HepG2 (cell line): ENCODE measurements at regions not wholly inside any gene's neighbourhood (a gene's known extent, or its start where the extent isn't known, plus 50 kb on each side); places are given as distances from the start of the nearest gene placed in this dataset.

Experiments
- ATAC-seq: fragments of 200-7000 bp; cut with Tn5 transposase; 3 replicates; pipeline ENCODE4 v1.9.1; 2020; ENCODE audit warnings: mild to moderate bottlenecking, moderate library complexity
- BruUV-seq: library from RNA; stranded (reverse); fragments of 400-500 nt; replicated peaks from 2 replicates; lab custom pipeline; 2021; lab: Mats Ljungman, UMichigan
- CTCF ChIA-PET: fragments of 300-600 bp; formaldehyde crosslinking; extraction: SDS; loops from one replicate; lab custom pipeline; 2021; ENCODE audit warnings: low total read pairs, inconsistent platforms, low intra/inter-chr PET ratio; lab: Yijun Ruan, JAX
- POLR2A ChIA-PET: fragments of 350-600 bp; sonication (Branson Sonifier 250); formaldehyde crosslinking; loops from one replicate; lab custom pipeline; 2020; ENCODE audit warnings: antibody characterized with exemption, inconsistent platforms; lab: Yijun Ruan, JAX
- DNase-seq: peaks from one replicate; pipeline ENCODE4 v3.0.0-alpha.2; 2015; ENCODE audit warnings: low spot score
- FAIRE-seq: peaks from 3 replicates; lab custom pipeline; 2011; peaks lifted over from hg19 to GRCh38; lab: Jason Lieb, UNC
- H2AFZ ChIP-seq: one replicate; pipeline ENCODE4 v1.6.1; 2011; ENCODE audit warnings: low read length, inconsistent platforms
- H3K27ac ChIP-seq: fragments of 300-600 bp; 3 replicates; pipeline ENCODE4 v1.8.0; 2011; ENCODE audit warnings: mixed run types, mild to moderate bottlenecking, mixed read lengths, low read length, inconsistent platforms; ENCODE audit not compliant: insufficient read depth; ENCODE audit errors: extremely low read length
- H3K27me3 ChIP-seq, 2 experiments: fragments of 200-600 bp in 1 of 2; 2 replicates in 1 of 2; 3 replicates in 1 of 2; pipeline versions ENCODE4 v1.6.0 to v1.8.0; 2011; ENCODE audit warnings: low read length in 2 of 2, mild to moderate bottlenecking in 2 of 2, moderate library complexity in 2 of 2, inconsistent platforms in 1 of 2; ENCODE audit not compliant: insufficient read depth in 2 of 2, control insufficient read depth in 1 of 2
- H3K36me3 ChIP-seq, 2 experiments: fragments of 200-600 bp in 1 of 2; replicated peaks in 1 of 2; 2 replicates in 1 of 2; 3 replicates in 1 of 2; pipeline versions ENCODE4 v1.5.1 to v1.8.0; 2011; ENCODE audit warnings: low read length in 2 of 2, inconsistent platforms in 1 of 2; ENCODE audit not compliant: insufficient read depth in 2 of 2, control insufficient read depth in 1 of 2
- H3K4me1 ChIP-seq: 2 replicates; pipeline ENCODE4 v1.5.1; 2012; ENCODE audit warnings: low read length, inconsistent platforms; ENCODE audit not compliant: insufficient read depth
- H3K4me2 ChIP-seq: 2 replicates; pipeline ENCODE4 v1.6.0; 2011; ENCODE audit warnings: low read depth, low read length, inconsistent platforms
- H3K4me3 ChIP-seq, 3 experiments: fragments of 200-600 bp in 1 of 3; sonication (generic), shearing (Covaris generic) in 1 of 3; replicated peaks in 1 of 3; 2 replicates each; pipeline ENCODE4 v1.5.1; 2011 to 2016; ENCODE audit warnings: low read length in 3 of 3, inconsistent platforms in 2 of 3, low read depth in 2 of 3, mild to moderate bottlenecking in 2 of 3, control low read depth in 1 of 3, mixed read lengths in 1 of 3; ENCODE audit not compliant: insufficient read depth in 1 of 3
- H3K79me2 ChIP-seq: one replicate; pipeline ENCODE4 v1.6.1; 2011; ENCODE audit warnings: low read length, inconsistent platforms; ENCODE audit not compliant: insufficient read depth
- H3K9ac ChIP-seq: 2 replicates; pipeline ENCODE4 v1.6.0; 2011; ENCODE audit warnings: mild to moderate bottlenecking, low read depth, low read length, inconsistent platforms; ENCODE audit not compliant: insufficient read depth
- H3K9me3 ChIP-seq: 2 replicates; pipeline ENCODE4 v1.5.1; 2012; ENCODE audit warnings: mild to moderate bottlenecking, low read length
- H4K20me1 ChIP-seq: 2 replicates; pipeline ENCODE4 v1.6.0; 2011; ENCODE audit warnings: inconsistent platforms, mild to moderate bottlenecking, low read length, moderate library complexity; ENCODE audit not compliant: insufficient read depth
- CCDC6 ChIP-seq: sonication (generic); formaldehyde crosslinking; IDR thresholded peaks from 2 replicates; pipeline ENCODE4 v1.8.1; 2022; ENCODE audit warnings: mild to moderate bottlenecking, missing genetic modification reagents, moderate library complexity
- EED ChIP-seq: sonication (generic); formaldehyde crosslinking; IDR thresholded peaks from 2 replicates; pipeline ENCODE4 v1.5.0; 2020; ENCODE audit warnings: mild to moderate bottlenecking, missing genetic modification reagents
- GTF3A ChIP-seq: sonication (generic); formaldehyde crosslinking; conservative IDR thresholded peaks from 2 replicates; pipeline ENCODE4 v1.4.0; 2020; ENCODE audit warnings: mild to moderate bottlenecking, missing genetic modification reagents
- HIVEP1 ChIP-seq: sonication (generic); formaldehyde crosslinking; IDR thresholded peaks from 2 replicates; pipeline ENCODE4 v1.4.0; 2020; ENCODE audit warnings: mild to moderate bottlenecking, missing genetic modification reagents
- JUNB ChIP-seq: sonication (generic); formaldehyde crosslinking; IDR thresholded peaks from 2 replicates; pipeline ENCODE4 v1.8.0; 2022; ENCODE audit warnings: missing genetic modification reagents, mild to moderate bottlenecking, borderline replicate concordance
- KLF13 ChIP-seq: sonication (generic); formaldehyde crosslinking; IDR thresholded peaks from 2 replicates; pipeline ENCODE4 v1.4.0; 2020; ENCODE audit warnings: mild to moderate bottlenecking, missing genetic modification reagents
- ZFP36L1 ChIP-seq: sonication (generic); formaldehyde crosslinking; IDR thresholded peaks from 2 replicates; pipeline ENCODE4 v1.8.0; 2022; ENCODE audit warnings: mild to moderate bottlenecking, missing genetic modification reagents, moderate library complexity
- ZNF143 ChIP-seq: sonication (generic); formaldehyde crosslinking; IDR thresholded peaks from 2 replicates; pipeline ENCODE4 v1.4.0; 2020; ENCODE audit warnings: missing genetic modification reagents
- ZNF235 ChIP-seq: sonication (generic); formaldehyde crosslinking; IDR thresholded peaks from 2 replicates; pipeline ENCODE4 v1.8.1; 2023; ENCODE audit warnings: mild to moderate bottlenecking, missing genetic modification reagents, borderline replicate concordance
- ZNF446 ChIP-seq: sonication (generic); formaldehyde crosslinking; IDR thresholded peaks from 2 replicates; pipeline ENCODE4 v1.5.0; 2020; ENCODE audit warnings: mild to moderate bottlenecking, missing genetic modification reagents
- ZNF629 ChIP-seq: sonication (generic); formaldehyde crosslinking; conservative IDR thresholded peaks from 2 replicates; pipeline ENCODE4 v1.5.0; 2020; ENCODE audit warnings: missing genetic modification reagents
- WGBS: methylation state at CpG from one replicate; pipeline ENCODE4 v1.1.6; 2017; ENCODE audit warnings: low lambda C conversion rate; 5-methylcytosine and 5-hydroxymethylcytosine counted together
- in situ Hi-C: cut with HindIII; loops from 2 replicates; pipeline ENCODE4 v1.10.0; 2017; ENCODE audit warnings: low pct_unique_long_range_greater_than_20kb; ENCODE audit not compliant: extremely low pct_ligation_motif_present
- intact Hi-C: fragments of 100-400 bp; cut with micrococcal nuclease; formaldehyde crosslinking; loops from one replicate; pipeline ENCODE4 v1.10.0; 2022; ENCODE audit not compliant: unreplicated experiment
- TF ChIP-seq, protein P1 (sequence below): sonication (generic); formaldehyde crosslinking; IDR thresholded peaks from 2 replicates; pipeline ENCODE4 v1.5.1; 2020; ENCODE audit warnings: mild to moderate bottlenecking, moderate library complexity, missing genetic modification reagents
- TF ChIP-seq, protein P2 (sequence below): sonication (generic); formaldehyde crosslinking; IDR thresholded peaks from 2 replicates; pipeline ENCODE4 v1.5.0; 2020; ENCODE audit warnings: mild to moderate bottlenecking, missing genetic modification reagents, moderate library complexity
- TF ChIP-seq, protein P3 (sequence below): sonication (generic); formaldehyde crosslinking; IDR thresholded peaks from 2 replicates; pipeline ENCODE4 v1.8.0; 2022; ENCODE audit warnings: low read depth, missing genetic modification reagents

DNA sequence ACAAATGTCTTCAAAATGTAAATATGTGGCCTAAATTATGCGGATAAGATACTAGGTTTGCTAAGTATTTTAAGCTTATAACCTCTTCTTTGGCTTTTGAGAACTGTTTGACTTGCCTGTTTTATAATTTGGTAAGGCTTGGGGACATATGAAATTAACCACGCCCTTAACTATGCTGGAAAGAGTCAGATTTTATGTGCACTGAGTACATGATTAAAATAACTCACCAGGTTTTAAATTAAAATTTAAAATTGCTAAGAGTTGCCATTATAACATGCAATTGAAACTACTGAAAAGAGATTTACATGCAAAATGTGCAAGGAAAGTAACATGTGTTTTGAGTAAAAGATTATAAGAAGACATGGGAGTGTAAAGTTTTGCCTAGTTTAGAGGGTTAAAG, 141.9 kb downstream of the WDR11 start (continued):
- TF ChIP-seq, protein P1, sequence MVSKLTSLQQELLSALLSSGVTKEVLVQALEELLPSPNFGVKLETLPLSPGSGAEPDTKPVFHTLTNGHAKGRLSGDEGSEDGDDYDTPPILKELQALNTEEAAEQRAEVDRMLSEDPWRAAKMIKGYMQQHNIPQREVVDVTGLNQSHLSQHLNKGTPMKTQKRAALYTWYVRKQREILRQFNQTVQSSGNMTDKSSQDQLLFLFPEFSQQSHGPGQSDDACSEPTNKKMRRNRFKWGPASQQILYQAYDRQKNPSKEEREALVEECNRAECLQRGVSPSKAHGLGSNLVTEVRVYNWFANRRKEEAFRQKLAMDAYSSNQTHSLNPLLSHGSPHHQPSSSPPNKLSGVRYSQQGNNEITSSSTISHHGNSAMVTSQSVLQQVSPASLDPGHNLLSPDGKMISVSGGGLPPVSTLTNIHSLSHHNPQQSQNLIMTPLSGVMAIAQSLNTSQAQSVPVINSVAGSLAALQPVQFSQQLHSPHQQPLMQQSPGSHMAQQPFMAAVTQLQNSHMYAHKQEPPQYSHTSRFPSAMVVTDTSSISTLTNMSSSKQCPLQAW (CRISPR knock-in tag) = no peak
- TF ChIP-seq ZNF629 (no peak), ZFP36L1 (no peak), ZNF446 (CRISPR knock-in tag) (no peak), GTF3A (CRISPR knock-in tag) (no peak), EED (CRISPR knock-in tag) (no peak), HIVEP1 (CRISPR knock-in tag) (no peak)
- TF ChIP-seq, all 625 proteins: peak for 0

DNA sequence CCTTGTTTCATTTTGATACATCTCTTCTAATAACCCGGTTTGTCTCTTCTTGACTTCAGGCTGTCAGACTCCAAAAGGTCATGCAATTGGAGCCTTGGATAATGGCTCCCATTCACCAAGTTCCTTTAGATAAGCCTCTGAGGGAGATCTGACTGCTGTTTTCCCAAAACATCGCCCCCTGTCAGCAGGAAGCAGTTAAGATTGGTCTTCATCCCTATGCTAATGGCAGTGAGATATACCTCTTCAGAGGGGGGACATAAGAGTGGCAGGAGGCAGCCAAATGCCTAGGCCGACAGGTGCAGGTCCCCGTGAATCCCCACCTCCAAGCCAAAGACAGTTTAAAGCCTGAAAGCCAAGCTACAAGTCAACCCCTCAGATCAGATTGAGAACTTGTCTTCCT, 144.6 kb downstream of the WDR11 start:
- in situ Hi-C loops = no loop called here

More for the DNA sequence above, 144.6 kb downstream of the WDR11 start:
- FAIRE-seq (no peak), ATAC-seq (no peak), DNase-seq (no peak)
- intact Hi-C loops = no loop called here
- TF ChIP-seq ZNF235 (CRISPR knock-in tag) = no peak
- TF ChIP-seq, protein P2, sequence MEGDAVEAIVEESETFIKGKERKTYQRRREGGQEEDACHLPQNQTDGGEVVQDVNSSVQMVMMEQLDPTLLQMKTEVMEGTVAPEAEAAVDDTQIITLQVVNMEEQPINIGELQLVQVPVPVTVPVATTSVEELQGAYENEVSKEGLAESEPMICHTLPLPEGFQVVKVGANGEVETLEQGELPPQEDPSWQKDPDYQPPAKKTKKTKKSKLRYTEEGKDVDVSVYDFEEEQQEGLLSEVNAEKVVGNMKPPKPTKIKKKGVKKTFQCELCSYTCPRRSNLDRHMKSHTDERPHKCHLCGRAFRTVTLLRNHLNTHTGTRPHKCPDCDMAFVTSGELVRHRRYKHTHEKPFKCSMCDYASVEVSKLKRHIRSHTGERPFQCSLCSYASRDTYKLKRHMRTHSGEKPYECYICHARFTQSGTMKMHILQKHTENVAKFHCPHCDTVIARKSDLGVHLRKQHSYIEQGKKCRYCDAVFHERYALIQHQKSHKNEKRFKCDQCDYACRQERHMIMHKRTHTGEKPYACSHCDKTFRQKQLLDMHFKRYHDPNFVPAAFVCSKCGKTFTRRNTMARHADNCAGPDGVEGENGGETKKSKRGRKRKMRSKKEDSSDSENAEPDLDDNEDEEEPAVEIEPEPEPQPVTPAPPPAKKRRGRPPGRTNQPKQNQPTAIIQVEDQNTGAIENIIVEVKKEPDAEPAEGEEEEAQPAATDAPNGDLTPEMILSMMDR (CRISPR knock-in tag) = no peak
- no peak for TF ChIP-seq KLF13 (CRISPR knock-in tag)
- TF ChIP-seq ZNF143 (CRISPR knock-in tag) = no peak
- TF ChIP-seq, protein P3, sequence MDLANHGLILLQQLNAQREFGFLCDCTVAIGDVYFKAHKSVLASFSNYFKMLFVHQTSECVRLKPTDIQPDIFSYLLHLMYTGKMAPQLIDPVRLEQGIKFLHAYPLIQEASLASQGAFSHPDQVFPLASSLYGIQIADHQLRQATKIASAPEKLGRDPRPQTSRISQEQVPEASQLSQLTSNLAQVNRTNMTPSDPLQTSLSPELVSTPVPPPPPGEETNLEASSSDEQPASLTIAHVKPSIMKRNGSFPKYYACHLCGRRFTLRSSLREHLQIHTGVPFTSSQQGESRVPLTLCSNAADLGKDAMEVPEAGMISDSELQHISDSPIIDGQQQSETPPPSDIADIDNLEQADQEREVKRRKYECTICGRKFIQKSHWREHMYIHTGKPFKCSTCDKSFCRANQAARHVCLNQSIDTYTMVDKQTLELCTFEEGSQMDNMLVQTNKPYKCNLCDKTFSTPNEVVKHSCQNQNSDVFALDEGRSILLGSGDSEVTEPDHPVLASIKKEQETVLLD (CRISPR knock-in tag) = no peak
- TF ChIP-seq CCDC6 (CRISPR knock-in tag) = no peak
- no peak for TF ChIP-seq JUNB
- Histone ChIP-seq H3K79me2 (no peaks in the 10 kb centered on the region), H3K9me3 (no peaks in the 10 kb centered on the region), H3K27ac (no peak overlapping the region), H3K27me3 (peaks cover 1 to 2% of the 10 kb centered on the region in 2 experiments; a peak in 2 of 5 replicates), H3K9ac (no peak overlapping the region), H4K20me1 (no peaks in the 10 kb centered on the region), H3K4me3 (no peak overlapping the region), H3K4me2 (no peak overlapping the region), H3K4me1 (no peaks in the 10 kb centered on the region), H3K36me3 (no peaks in the 10 kb centered on the region), H2AFZ (no peak overlapping the region)
- CTCF ChIA-PET = no interaction called here
- WGBS = 48% methylated on average over 4 of the region's 4 CpGs
- no TSS peak for BruUV-seq
- POLR2A ChIA-PET = no interaction called here
